ENCODE measurements at regions not wholly inside any gene's neighbourhood (a gene's known extent, or its start where the extent isn't known, plus 50 kb on each side); places are given as distances from the start of the nearest gene placed in this dataset.

DNA sequence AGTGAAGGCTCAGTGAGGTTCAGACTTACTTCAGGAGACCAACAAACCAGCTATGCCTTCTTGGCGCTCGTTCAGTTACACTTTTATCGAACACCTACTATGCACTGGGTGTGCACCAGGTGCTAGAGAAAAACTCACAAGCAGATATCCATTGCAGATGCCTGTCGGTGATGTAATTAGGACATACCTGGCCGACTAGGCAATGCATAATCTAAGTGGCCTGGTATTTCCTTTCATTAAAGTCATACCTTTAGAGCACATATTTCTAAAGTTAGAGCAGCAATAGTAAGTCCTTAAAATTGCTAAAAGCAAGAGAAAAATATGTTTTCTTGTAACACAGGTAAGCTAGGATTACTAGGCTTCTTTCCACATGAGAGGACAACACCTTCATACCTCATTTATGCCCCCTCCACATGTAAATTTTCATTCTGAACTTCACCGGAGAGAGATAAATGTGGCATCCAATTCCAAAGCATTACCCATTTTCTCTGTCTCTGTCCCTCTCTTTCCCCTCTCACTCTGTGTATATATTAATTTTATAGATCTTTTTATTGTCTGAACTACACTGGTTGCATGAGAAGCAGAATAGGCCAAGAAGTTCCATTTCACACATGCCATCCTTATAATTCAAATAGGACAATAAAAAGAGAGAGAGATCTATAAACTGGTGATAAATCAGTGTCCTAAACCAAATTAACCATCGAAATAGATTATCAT lies 242.2 kb downstream of the SPTSSA start:
- CTCF ChIA-PET, result no interaction called here
- no peak overlapping the region for H3K27ac ChIP-seq (ENCODE audit: low read depth, low read length)

DNA sequence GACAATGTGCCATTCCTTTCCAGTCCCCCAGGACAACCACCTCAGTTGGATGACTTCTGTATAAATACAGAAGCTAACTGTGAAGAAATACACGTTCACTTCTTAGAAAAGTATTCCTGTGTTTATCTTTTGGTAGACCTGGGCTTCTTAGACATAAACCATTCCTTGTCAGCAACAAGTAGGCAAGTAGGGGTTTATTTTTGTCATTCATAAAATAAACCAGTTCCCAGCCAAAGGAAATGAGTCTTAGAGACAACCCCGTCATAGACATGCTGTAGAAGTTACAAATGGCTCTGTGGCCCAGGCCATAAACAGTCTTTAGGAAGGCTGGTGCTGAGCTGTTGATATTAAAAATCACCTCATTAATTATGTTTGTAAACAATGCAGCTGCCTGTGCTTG lies 243.2 kb downstream of the SPTSSA start:
- ATAC-seq (no peak), DNase-seq (ENCODE audit: low read depth, low spot score) (no peak)
- no peaks in the 10 kb centered on the region for H3K79me2 ChIP-seq (ENCODE audit: insufficient read depth, low read length)
- no peak overlapping the region for H3K4me3 ChIP-seq (replicated peaks in 1 of 2; ENCODE audit: low read depth in 1 of 2, low read length in 2 of 2)
- no peaks in the 10 kb centered on the region for H3K9me3 ChIP-seq (ENCODE audit: control insufficient read depth in 1 of 2, insufficient read depth in 1 of 2, low read depth in 1 of 2, low read length in 2 of 2)
- ChIA-PET CTCF (interaction anchor here (0.9 kb wide), 1 partner anchor 8 kb away, joined by 3 read pairs; no protein-coding TSS in a partner anchor), POLR2A (no interaction called here), RAD21 (ENCODE audit: low non-redundant PET in 1 of 2, low total read pairs in 2 of 2, uncharacterized antibody in 2 of 2, unreplicated experiment in 2 of 2) (no interaction called here)
- H3K27ac ChIP-seq (ENCODE audit: low read depth, low read length), result no peak overlapping the region
- H4K20me1 ChIP-seq (ENCODE audit: insufficient read depth), result no peaks in the 10 kb centered on the region
- H3K4me1 ChIP-seq (ENCODE audit: control insufficient read depth in 1 of 2, insufficient read depth in 2 of 2, low read length in 2 of 2), result no peaks in the 10 kb centered on the region
- intact Hi-C loops (cut with micrococcal nuclease), result no loop called here
- no peak overlapping the region for H3K4me2 ChIP-seq (ENCODE audit: low read length)
- BruUV-seq (replicated peaks), result no TSS peak
- H3K9me2 ChIP-seq (ENCODE audit: insufficient read depth), result no peaks in the 10 kb centered on the region
- H3K36me3 ChIP-seq (ENCODE audit: control insufficient read depth in 1 of 2, insufficient read depth in 2 of 2, low read length in 2 of 2), result no peaks in the 10 kb centered on the region
- peaks cover 26% of the 10 kb centered on the region for H3K27me3 ChIP-seq (ENCODE audit: insufficient read depth, low read length)
- no peak overlapping the region for H3K9ac ChIP-seq (ENCODE audit: low read length)
- no peak overlapping the region for H2AFZ ChIP-seq (ENCODE audit: low read depth, low read length, poor library complexity, severe bottlenecking)
- no peak for TF ChIP-seq SRF (IDR thresholded peaks at IDR 0.05; ENCODE audit: low read depth)
- no peak for TF ChIP-seq RAD21 (IDR thresholded peaks at IDR 0.05; ENCODE audit: low read depth)
- TF ChIP-seq, protein P1, sequence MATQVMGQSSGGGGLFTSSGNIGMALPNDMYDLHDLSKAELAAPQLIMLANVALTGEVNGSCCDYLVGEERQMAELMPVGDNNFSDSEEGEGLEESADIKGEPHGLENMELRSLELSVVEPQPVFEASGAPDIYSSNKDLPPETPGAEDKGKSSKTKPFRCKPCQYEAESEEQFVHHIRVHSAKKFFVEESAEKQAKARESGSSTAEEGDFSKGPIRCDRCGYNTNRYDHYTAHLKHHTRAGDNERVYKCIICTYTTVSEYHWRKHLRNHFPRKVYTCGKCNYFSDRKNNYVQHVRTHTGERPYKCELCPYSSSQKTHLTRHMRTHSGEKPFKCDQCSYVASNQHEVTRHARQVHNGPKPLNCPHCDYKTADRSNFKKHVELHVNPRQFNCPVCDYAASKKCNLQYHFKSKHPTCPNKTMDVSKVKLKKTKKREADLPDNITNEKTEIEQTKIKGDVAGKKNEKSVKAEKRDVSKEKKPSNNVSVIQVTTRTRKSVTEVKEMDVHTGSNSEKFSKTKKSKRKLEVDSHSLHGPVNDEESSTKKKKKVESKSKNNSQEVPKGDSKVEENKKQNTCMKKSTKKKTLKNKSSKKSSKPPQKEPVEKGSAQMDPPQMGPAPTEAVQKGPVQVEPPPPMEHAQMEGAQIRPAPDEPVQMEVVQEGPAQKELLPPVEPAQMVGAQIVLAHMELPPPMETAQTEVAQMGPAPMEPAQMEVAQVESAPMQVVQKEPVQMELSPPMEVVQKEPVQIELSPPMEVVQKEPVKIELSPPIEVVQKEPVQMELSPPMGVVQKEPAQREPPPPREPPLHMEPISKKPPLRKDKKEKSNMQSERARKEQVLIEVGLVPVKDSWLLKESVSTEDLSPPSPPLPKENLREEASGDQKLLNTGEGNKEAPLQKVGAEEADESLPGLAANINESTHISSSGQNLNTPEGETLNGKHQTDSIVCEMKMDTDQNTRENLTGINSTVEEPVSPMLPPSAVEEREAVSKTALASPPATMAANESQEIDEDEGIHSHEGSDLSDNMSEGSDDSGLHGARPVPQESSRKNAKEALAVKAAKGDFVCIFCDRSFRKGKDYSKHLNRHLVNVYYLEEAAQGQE (IDR thresholded peaks at IDR 0.05; ENCODE audit: low read depth), result no peak
- TF ChIP-seq JUND (IDR thresholded peaks at IDR 0.05), result no peak
- TF ChIP-seq, protein P2, sequence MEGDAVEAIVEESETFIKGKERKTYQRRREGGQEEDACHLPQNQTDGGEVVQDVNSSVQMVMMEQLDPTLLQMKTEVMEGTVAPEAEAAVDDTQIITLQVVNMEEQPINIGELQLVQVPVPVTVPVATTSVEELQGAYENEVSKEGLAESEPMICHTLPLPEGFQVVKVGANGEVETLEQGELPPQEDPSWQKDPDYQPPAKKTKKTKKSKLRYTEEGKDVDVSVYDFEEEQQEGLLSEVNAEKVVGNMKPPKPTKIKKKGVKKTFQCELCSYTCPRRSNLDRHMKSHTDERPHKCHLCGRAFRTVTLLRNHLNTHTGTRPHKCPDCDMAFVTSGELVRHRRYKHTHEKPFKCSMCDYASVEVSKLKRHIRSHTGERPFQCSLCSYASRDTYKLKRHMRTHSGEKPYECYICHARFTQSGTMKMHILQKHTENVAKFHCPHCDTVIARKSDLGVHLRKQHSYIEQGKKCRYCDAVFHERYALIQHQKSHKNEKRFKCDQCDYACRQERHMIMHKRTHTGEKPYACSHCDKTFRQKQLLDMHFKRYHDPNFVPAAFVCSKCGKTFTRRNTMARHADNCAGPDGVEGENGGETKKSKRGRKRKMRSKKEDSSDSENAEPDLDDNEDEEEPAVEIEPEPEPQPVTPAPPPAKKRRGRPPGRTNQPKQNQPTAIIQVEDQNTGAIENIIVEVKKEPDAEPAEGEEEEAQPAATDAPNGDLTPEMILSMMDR (IDR thresholded peaks at IDR 0.05 in 2 of 3, conservative IDR thresholded peaks at IDR 0.05 in 1 of 3; ENCODE audit: borderline replicate concordance in 1 of 3, insufficient read depth in 1 of 3, low read depth in 2 of 3, low read length in 2 of 3), result no peak
- TF ChIP-seq, protein P3, sequence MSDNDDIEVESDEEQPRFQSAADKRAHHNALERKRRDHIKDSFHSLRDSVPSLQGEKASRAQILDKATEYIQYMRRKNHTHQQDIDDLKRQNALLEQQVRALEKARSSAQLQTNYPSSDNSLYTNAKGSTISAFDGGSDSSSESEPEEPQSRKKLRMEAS (IDR thresholded peaks at IDR 0.05), result no peak
- TF ChIP-seq, protein P4, sequence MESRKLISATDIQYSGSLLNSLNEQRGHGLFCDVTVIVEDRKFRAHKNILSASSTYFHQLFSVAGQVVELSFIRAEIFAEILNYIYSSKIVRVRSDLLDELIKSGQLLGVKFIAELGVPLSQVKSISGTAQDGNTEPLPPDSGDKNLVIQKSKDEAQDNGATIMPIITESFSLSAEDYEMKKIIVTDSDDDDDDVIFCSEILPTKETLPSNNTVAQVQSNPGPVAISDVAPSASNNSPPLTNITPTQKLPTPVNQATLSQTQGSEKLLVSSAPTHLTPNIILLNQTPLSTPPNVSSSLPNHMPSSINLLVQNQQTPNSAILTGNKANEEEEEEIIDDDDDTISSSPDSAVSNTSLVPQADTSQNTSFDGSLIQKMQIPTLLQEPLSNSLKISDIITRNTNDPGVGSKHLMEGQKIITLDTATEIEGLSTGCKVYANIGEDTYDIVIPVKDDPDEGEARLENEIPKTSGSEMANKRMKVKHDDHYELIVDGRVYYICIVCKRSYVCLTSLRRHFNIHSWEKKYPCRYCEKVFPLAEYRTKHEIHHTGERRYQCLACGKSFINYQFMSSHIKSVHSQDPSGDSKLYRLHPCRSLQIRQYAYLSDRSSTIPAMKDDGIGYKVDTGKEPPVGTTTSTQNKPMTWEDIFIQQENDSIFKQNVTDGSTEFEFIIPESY (IDR thresholded peaks at IDR 0.05; ENCODE audit: extremely low read depth, insufficient replicate concordance, low read length), result no peak
- no peak for TF ChIP-seq EZH2phosphoT487 (IDR thresholded peaks at IDR 0.05; ENCODE audit: borderline replicate concordance)
- TF ChIP-seq POLR2AphosphoS5 (IDR thresholded peaks at IDR 0.05; ENCODE audit: low read depth, low read length), result no peak

More for the DNA sequence above, 242.2 kb downstream of the SPTSSA start:
- no peak overlapping the region for H3K4me2 ChIP-seq (ENCODE audit: low read length)
- H3K4me3 ChIP-seq (replicated peaks in 1 of 2; ENCODE audit: low read depth in 1 of 2, low read length in 2 of 2), result no peak overlapping the region
- no peaks in the 10 kb centered on the region for H3K79me2 ChIP-seq (ENCODE audit: insufficient read depth, low read length)
- intact Hi-C loops (cut with micrococcal nuclease), result no loop called here
- RAD21 ChIA-PET (ENCODE audit: low non-redundant PET in 1 of 2, low total read pairs in 2 of 2, uncharacterized antibody in 2 of 2, unreplicated experiment in 2 of 2), result no interaction called here
- no peaks in the 10 kb centered on the region for H4K20me1 ChIP-seq (ENCODE audit: insufficient read depth)
- ATAC-seq, result no peak
- TF ChIP-seq EZH2 (IDR thresholded peaks at IDR 0.05) (no peak), SP1 (IDR thresholded peaks at IDR 0.05; ENCODE audit: low read depth) (no peak), FOSL1 (IDR thresholded peaks at IDR 0.05; ENCODE audit: low read depth) (no peak)
- TF ChIP-seq, protein P5, sequence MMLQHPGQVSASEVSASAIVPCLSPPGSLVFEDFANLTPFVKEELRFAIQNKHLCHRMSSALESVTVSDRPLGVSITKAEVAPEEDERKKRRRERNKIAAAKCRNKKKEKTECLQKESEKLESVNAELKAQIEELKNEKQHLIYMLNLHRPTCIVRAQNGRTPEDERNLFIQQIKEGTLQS (IDR thresholded peaks at IDR 0.05), result no peak
- DNase-seq (ENCODE audit: low read depth, low spot score), result no peak
- no TSS peak for BruUV-seq (replicated peaks)
- no peaks in the 10 kb centered on the region for H3K9me3 ChIP-seq (ENCODE audit: control insufficient read depth in 1 of 2, insufficient read depth in 1 of 2, low read depth in 1 of 2, low read length in 2 of 2)
- no peaks in the 10 kb centered on the region for H3K4me1 ChIP-seq (ENCODE audit: control insufficient read depth in 1 of 2, insufficient read depth in 2 of 2, low read length in 2 of 2)
- H3K9me2 ChIP-seq (ENCODE audit: insufficient read depth), result no peaks in the 10 kb centered on the region
- no peaks in the 10 kb centered on the region for H3K36me3 ChIP-seq (ENCODE audit: control insufficient read depth in 1 of 2, insufficient read depth in 2 of 2, low read length in 2 of 2)
- POLR2A ChIA-PET, result no interaction called here
- no peak overlapping the region for H3K9ac ChIP-seq (ENCODE audit: low read length)
- peaks cover 20% of the 10 kb centered on the region for H3K27me3 ChIP-seq (ENCODE audit: insufficient read depth, low read length)
- H2AFZ ChIP-seq (ENCODE audit: low read depth, low read length, poor library complexity, severe bottlenecking), result no peak overlapping the region

Measured in HCT116 (cell line).